Caki2 (cell line): ENCODE measurements at regions not wholly inside any gene's neighbourhood (a gene's known extent, or its start where the extent isn't known, plus 50 kb on each side); places are given as distances from the start of the nearest gene placed in this dataset.

Experiments
- DNase-seq: peaks from one replicate; pipeline ENCODE4 v3.0.0-alpha.2; 2015; ENCODE audit warnings: low read depth
- in situ Hi-C: cut with HindIII; loops from 2 replicates; pipeline ENCODE4 v1.10.0; 2016; ENCODE audit warnings: low sequenced_read_pairs, low pct_unique_long_range_greater_than_20kb, mixed read lengths

DNA sequence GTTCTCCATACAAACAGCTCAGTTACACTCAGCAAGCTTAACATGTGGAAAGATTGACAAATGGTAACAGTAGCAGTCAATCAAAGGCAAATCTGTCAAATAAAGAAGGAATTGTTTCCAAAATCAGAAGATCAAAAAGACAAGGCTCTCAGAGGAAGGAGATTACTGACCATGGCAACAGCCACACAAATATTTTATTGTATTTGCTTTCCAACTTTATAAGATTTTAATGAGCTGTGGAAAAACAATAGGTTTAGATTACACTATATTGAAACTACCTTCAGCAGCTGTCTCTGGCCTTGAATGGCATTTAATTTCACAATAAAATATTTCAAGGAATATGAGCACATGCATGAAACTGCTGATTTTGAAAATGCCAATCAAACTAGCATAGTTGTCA is 1143.9 kb upstream of the GJE1 start:
- in situ Hi-C loops = no loop called here
- DNase-seq = no peak

DNA sequence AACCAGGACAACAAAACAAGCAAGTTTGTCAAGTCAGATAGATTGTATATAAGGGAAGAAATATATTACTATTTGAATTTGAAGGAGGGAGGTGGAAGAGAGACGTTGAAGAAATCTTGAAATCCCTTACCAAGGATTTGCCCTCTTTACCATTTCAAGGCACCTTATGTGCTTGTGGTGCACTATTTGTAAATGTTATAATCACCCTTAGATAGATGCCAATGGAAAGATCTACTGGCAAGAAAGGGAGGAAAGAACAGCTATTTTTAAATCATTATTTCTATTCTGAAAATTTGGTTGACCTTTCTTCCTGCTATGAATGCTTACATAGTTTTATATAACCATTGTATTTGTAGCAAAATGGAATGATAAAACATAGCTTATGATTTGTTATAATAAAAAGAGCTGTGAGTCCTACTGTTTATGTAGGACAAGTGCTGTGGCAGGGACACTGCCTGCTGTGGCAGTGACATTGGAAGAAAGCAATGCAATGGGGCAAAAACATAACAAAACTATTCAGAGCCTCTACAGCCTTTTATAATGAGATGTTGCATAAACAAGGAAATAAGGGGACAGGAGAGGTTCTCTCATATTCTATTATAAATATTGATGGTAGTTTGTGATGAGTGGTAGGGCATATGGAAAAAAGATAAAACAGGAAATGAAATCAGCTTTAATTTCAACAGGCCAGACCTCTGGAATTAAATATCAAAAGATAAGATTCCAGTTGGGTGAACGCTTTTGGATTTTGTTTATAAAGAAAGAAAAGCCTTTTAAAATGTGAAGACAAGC is 1145.2 kb upstream of the GJE1 start:
- DNase-seq = no peak
- in situ Hi-C loops = no loop called here

DNA sequence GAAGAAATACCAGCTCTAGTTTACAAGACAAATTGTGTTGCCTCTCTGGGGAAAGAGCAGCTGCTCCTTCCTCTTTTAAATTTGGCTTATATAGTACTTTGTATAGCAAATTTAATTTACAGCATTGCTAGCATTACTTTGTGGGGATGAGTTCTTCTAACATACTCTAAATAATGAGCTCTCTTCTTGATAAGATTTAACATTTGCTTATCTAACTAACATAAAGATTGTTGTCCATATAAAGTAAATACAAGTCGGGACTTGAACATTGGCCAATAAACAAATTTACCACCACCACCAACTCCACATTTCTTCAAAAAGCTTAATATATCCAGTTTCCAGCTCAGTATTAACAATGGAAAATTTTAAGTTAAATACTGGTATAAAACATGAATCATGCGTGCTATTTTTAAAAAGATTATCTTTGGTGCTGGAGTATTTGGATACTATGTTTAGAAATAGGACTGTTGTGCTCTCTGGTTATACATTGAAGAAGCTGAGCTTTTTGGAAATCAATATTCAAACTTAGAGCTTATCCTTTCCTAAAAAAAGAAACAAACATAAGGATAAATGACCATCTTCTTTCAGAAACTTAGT is 1146.9 kb upstream of the GJE1 start:
- in situ Hi-C loops = no loop called here

DNA sequence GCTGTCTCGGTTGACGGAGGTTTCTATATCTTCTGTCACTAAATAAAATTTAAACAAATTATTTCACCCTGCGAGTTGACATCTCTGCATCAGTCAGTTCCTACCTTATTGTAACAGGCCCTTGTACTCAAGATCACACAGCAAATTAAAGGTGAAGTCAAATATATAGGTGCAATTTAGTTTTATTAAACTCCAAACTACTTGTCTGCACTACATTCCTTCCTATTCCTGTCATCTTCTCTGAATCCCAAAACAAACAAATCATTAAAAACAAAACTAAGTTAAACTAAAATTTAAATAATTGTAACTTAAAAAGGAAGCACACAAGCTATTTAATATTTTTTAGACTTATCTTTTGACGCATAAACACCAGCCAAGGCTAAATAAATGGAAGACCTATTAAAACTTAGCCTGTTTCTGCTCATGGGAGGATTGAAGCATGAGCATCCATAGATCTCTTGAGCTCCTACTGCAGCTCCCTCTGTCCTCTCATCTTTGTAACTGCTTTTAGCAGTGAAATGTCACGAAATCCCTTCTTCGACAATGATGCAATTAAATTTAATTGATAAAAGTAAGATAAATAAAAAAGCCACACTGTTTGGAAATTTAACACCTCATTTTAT is 1152.3 kb upstream of the GJE1 start:
- in situ Hi-C loops = no loop called here
- DNase-seq = no peak

More for the DNA sequence above, 1146.9 kb upstream of the GJE1 start:
- no peak for DNase-seq

DNA sequence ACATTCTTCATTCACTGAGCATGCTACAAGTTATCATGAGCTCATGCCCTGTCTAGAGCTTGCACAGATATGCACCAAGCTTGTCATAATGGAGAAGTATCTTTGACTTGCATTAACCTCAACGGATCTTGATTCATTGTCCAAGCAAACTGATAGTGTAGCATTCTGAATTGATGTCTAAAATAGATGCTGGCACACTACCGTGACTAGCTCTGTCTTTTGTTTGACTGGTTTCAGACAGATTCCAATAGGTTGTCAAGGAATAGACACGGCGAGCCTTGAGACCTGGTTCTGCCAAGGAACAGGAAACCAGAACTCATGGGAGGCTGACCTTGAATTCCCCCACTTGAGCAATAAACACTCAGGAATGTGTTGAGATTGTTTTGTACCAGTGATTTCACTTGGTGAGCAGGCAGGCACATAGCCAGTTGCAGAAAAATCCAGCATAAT is 1153.1 kb upstream of the GJE1 start:
- in situ Hi-C loops = no loop called here
- no peak for DNase-seq

DNA sequence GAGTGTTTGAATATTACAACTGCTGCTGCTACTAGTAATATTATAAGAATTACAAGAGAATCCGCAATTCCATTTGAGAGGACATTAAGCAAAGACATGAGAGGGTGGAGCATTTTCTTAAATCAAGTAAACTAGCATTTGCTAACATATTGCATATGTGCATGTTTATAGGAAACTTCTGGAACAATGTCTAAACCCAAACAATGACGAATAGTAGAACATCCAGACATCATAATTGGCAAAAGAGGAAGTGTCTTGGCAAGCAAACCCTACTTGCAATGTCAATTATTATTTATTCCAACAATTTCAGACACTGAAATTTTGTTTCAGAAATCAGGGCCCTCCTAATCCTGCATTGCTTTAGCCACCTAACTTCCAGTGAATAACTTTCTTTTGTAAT is 1155.3 kb upstream of the GJE1 start:
- in situ Hi-C loops = no loop called here
- no peak for DNase-seq

DNA sequence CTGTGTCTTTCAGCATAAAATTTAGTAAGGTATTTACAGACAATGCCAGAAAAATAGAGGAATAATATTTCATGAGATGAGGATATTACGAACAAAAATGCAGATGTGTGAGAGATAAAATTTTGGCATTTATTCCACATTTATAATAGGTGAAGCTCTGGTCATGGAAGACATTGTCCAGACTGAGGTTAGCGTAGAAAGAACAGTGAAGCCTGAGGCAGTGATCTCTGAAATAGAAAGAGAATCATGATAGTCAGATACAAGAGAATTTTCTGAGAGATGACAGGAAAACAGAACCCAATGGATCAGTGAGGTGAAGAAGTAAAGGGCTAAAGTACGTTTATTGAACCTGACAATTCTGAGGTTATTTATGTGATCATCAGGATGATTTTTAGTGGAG is 1155.9 kb upstream of the GJE1 start:
- in situ Hi-C loops = no loop called here
- no peak for DNase-seq

DNA sequence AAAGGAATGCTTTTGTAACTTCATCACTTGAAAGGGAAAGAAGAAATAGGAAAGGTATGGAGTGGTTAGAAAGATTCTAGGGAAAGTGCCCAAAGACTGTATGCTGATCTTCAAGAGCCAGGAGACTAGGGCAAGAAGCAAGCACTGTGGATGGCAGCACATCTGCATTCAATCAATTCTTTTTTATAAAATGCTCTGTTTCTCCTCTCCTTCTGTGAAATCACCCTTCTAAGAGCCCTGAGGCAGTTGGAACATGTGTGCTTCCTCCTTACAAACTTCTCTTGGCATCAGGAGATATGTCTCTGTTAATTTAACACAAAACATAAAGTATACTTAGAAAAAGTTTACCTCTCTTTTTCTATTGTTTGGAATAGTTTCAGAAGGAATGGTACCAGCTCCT is 1162.2 kb upstream of the GJE1 start:
- no peak for DNase-seq
- in situ Hi-C loops = no loop called here

DNA sequence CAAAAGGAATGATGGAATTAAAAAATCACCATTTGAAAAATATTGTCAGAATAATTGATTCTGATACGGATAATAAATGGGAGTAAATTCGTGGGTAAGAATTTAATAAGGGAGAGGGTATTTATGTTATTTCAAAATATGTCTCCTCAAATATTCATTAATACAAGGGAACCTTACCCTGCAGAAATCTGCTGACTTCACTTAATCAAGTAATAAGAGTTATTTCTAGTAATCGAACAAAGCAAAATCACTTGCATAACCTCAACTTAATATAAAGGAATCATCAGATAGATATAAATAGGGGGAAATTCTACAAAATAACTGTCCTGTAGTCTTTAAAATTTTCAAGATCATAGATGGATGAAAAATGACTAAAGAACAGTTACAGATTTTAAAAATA is 1164.7 kb upstream of the GJE1 start:
- in situ Hi-C loops = no loop called here

DNA sequence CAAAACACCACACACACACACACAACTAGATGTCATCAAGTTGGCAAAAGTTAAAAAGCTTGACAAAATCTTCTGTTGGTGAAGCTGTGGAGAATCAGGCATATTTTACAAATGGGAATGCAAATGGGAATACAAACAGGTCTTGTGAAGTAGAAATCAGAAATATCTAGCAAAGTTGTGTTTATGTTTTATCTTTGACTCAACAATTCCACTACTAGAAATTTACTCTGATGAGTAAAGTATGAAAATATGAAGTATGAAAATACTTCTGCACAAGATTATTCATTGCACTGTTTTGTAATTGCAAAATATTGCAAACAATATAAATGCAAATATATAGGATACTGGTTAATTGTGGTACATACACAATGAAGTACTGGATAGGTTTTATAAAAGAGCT is 1166.0 kb upstream of the GJE1 start:
- no peak for DNase-seq
- in situ Hi-C loops = no loop called here

More for the DNA sequence above, 1164.7 kb upstream of the GJE1 start:
- DNase-seq = no peak

DNA sequence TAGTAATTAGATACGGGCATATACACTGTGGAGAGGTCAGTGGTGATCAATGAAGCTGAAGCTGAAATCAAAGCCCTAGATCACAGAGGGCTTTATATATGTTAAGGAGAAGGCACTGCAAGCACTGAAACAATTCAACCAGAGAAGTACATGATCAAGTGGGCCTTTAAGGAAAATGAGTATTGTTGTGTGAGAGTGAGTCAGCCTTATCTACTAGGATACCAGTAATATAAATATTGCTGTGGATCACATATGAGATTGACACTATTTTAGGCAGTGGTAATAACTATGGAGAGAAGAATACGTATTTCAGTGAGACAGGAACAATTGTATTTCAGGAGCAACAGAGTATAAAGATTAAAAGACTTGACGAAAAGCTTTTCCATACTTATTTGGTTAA is 1172.2 kb upstream of the GJE1 start:
- DNase-seq = no peak
- in situ Hi-C loops = no loop called here

DNA sequence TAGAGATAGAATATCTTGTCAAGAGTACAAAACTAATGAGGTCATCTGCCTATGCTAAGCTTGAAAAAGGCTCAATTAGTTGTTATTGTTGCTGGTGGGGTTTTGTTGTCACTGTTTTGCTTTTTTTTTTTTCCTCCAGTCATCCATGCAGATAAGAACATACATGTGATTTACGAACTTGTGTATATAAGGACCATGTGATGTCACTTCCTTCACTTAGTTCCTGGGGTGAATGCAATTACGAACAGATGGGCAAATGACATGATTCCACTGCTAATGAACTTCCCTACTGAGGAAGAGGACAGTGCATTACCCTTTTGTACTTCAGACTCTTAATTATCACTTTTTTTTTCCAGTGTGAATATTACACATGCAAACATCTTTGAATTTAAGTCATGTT is 1175.3 kb upstream of the GJE1 start:
- in situ Hi-C loops = no loop called here
- DNase-seq = no peak

DNA sequence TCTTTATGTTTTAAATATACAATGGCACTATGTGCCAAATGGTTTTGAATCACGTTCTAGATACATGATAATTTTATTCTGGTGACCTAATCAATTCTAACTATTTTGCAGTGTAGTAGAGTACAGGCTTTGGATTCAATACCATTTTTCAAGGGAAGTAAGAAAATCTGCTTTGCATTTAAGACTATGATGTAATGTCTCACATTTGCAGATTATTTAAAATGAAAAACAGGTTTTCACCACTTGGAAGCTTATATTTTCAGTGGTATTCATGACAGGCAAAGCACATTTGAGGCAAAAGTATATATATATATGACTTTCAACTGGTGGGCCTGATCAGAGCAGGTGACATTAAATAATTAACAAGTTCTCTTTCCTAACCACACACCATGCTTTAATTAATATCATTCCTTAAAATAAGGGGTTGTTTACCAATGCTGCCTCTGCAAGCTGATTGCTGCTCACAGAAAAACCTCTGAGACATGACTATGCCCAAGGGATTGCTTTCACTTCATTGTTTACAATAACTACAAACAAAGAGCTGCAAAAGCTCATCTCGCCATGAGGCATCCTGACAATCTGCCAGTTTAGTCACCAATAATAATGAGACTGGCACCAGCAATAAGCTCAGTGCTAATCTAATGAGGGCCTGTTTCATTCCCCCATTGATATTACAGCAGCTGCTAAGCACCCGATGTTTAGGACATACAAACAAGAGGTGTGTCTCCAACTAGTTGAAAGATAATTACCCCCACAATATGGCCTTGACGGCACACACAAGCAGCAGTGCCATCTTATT is 1176.0 kb upstream of the GJE1 start:
- no peak for DNase-seq
- in situ Hi-C loops = no loop called here

DNA sequence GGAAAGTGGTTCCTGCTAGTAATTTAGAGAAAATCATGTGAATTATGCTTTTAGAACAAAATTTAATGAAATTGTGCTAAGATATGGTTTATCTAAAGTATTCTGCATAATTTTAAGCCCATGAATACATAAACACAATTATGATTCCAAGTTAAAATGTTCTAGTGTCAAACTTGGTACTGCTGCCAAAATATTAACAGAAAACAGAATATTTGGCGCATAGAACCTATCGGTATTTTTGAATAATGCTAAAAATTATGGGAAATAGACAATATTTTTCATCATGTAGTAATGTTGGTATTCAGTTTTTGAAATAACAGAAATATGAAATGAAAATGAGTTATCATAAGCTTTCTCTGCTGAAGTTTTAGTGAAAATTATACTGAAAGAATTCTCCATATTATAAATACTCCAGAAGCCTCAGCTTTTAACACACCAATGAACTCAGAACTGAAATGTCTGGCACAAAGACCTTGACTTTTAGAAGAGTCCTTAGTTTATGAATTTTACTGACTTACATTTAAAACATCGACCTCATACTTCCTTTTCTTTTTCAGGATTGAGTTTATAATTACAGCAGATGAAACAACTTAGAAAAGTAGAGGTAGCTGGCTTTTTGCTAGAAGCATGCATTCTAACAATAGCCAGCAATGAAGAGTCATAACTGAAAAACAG is 1192.3 kb upstream of the GJE1 start:
- no peak for DNase-seq
- in situ Hi-C loops = no loop called here

DNA sequence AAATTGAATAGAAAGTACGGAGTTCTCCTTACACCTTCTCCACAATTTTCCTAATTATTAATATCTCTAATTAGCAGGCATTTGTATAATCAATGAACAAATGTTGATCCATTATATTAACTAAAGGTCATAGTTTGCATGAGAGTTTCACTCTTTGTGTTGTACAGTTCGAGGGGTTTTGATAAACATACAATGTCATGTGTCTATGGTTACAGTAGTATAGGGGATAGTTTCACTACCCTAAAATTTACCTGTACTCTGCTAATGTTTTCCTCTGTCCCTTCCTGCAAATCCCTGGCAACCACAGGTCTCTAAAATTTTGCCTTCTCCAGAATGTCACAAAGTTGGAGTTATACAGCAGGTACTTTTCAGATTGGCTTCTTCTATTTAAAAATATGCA is 1199.8 kb upstream of the GJE1 start:
- DNase-seq = no peak
- in situ Hi-C loops = no loop called here

DNA sequence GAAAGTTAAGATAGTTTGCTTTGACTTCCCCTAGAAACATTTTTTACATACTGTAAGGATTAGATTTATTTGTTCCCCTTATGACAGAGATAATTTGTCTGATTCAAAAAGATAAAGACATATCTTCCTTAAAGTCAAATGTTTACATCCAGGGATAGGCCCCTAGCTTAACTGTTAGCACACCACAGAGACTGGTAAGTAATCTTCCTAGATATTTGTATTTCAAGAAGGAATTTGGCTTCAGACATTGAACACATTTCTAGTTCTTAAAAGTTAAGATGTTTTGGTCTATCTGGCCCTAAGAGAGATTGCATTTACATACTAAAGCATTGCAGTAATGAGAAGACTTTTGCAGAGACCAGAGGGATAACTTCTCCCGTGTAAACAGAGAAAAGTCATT is 1201.1 kb upstream of the GJE1 start:
- in situ Hi-C loops = no loop called here
- no peak for DNase-seq

DNA sequence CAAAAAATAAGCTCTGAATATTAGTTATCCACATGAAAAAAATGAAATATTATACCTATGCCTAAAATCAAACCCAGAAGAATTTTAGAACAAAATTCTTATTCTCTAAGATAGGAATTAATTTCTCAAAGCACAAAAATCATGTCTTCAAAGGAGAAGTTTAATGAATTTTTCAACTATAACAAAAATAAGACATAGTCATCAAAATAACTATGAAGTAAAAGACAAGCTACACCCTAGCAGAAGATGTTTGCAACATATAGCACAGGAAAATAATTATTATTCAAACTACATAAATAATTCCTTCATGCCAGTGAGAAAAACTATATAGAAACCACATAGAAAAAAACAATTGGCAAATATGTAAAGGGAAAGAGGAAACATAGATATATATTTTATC is 1203.6 kb upstream of the GJE1 start:
- no peak for DNase-seq
- in situ Hi-C loops = no loop called here

DNA sequence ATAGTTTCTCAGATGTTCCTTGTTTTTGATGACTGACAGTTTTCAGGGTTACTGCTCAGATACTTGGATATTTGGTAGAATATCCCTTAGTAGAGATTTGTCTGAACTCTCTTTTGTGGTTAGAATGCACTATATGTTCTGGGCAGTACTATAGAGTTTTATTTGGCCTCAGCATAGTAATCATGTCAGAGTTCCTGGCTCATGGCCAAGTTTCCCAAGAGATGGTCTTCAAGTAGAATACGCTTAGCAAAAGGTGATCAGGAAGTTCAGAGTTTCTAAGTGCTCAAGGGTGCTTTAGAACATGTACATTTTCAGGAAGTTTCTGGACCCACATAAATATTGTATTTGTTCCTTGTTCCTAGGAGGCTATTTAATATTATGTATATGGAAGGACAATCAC is 1209.7 kb upstream of the GJE1 start:
- in situ Hi-C loops = no loop called here
- no peak for DNase-seq
